Gastroesophageal sphincter (tissue), 4 donors: ENCODE measurements at regions not wholly inside any gene's neighbourhood (a gene's known extent, or its start where the extent isn't known, plus 50 kb on each side); places are given as distances from the start of the nearest gene placed in this dataset.

Experiments used
- ATAC-seq: fragments of 150-250 bp; one replicate; pipeline ENCODE4 v1.9.1; 2016; ENCODE audit warnings: mild to moderate bottlenecking, moderate library complexity
- H3K27ac ChIP-seq, 4 donors: fragments of 200-600 bp; sonication (generic) in 3 of 4; 1 replicate in 3 of 4; 2 replicates in 1 of 4; pipeline ENCODE4 v1.5.1; 2016 to 2019
- H3K27me3 ChIP-seq: fragments of 200-600 bp; sonication (generic); one replicate; pipeline ENCODE4 v1.5.1; 2019
- H3K36me3 ChIP-seq, 2 donors: fragments of 200-600 bp; sonication (generic); one replicate each; pipeline ENCODE4 v1.5.1; 2019; ENCODE audit warnings: control low read depth in 1 of 2
- H3K4me1 ChIP-seq, 3 donors: fragments of 200-600 bp; sonication (generic); 1 replicate in 2 of 3; 2 replicates in 1 of 3; pipeline ENCODE4 v1.5.1; 2016 to 2019; ENCODE audit warnings: control low read depth in 2 of 3
- H3K4me3 ChIP-seq, 2 donors: fragments of 200-600 bp; sonication (generic); one replicate each; pipeline ENCODE4 v1.5.1; 2019; ENCODE audit warnings: mild to moderate bottlenecking in 1 of 2, moderate library complexity in 1 of 2
- H3K9me3 ChIP-seq, 3 donors: fragments of 200-600 bp; sonication (generic); one replicate each; pipeline ENCODE4 v1.5.1; 2017 to 2019; ENCODE audit warnings: control low read depth in 2 of 3
- CTCF ChIP-seq, 4 experiments: fragments of 200-600 bp in 2 of 4; fragments of 450-650 bp in 2 of 4; sonication (generic) in 1 of 4; IDR thresholded peaks; one replicate each; pipeline ENCODE4 v1.5.1; 2017 to 2019; ENCODE audit warnings: antibody characterized with exemption in 4 of 4, mild to moderate bottlenecking in 2 of 4, moderate library complexity in 2 of 4
- EP300 ChIP-seq: sonication (generic); formaldehyde crosslinking; IDR thresholded peaks from one replicate; pipeline ENCODE4 v1.6.1; 2017; ENCODE audit warnings: antibody characterized with exemption, mild to moderate bottlenecking
- POLR2A ChIP-seq, 2 donors: fragments of 450-650 bp; IDR thresholded peaks; one replicate each; pipeline ENCODE4 v1.6.1; 2017; ENCODE audit warnings: antibody characterized with exemption in 2 of 2, mild to moderate bottlenecking in 2 of 2, moderate library complexity in 1 of 2
- POLR2AphosphoS5 ChIP-seq: sonication (generic); formaldehyde crosslinking; IDR thresholded peaks from one replicate; pipeline ENCODE4 v1.6.1; 2017; ENCODE audit warnings: antibody characterized with exemption
- WGBS, 2 donors: methylation state at CpG; one replicate each; pipeline ENCODE4 v1.1.5; 2018; ENCODE audit warnings: low coverage in 1 of 2; 5-methylcytosine and 5-hydroxymethylcytosine counted together

DNA sequence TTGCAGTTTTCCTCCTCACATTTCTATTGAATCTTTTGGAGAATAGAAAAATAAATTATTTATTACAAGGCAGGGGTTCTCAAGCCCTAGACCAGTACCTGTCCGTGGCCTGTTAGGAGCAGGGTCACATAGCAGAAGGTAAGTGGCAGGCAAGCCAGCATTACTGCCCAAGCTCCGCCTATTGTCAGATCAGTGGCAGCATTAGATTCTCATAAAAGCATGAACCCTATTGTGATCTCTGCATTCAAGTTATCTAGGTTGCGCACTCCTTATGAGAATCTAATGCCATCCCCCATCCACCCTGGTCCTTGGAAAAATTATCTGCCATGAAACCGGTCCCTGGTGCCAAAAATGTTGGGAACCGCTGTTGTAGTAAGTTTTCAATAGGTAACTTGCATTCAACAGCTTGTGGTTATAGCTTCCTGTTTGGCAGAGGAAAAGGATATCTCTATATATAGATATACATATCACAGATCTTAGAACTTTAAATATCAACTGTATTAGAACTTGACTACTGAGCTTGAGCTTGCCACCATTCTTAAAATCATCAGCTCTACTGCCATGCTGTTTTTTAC lies 165.1 kb downstream of the AHR start:
- no peaks in the 10 kb centered on the region for H3K4me1 ChIP-seq
- no peak overlapping the region for H3K27ac ChIP-seq
- ATAC-seq, result no peak
- whole genome bisulfite sequencing, 2 donors, result 73 to 93% methylated on average over 5 of the region's 5 CpGs
- H3K27me3 ChIP-seq, result no peaks in the 10 kb centered on the region
- H3K9me3 ChIP-seq, result peaks cover 0 to 10% (median 0%) of the 10 kb centered on the region in 3 donors
- TF ChIP-seq CTCF (IDR thresholded peaks at IDR 0.05) (no peak), EP300 (no peak), POLR2A (IDR thresholded peaks at IDR 0.05) (no peak), POLR2AphosphoS5 (no peak)
- no peak overlapping the region for H3K4me3 ChIP-seq
- H3K36me3 ChIP-seq, result no peaks in the 10 kb centered on the region

DNA sequence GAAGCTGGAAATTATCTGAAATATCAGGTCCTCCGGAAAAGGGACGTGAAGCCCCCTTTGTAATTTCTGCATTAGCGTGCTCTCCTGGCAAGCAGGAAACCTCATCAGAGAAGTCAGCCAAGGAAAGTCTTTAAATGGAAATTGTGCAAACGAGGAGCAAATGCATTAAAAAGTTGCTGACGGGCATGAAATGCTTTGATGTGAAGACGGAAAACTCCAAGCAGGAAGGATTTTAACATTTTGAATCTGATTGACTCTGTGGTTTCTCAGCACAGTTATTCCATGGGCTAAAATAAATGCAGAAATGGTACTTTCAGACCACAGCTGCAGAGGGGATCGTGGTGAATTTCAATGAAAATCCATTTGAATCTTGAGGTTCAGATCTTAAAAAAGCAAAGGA lies 167.8 kb downstream of the AHR start:
- Histone ChIP-seq H3K4me3 (no peak overlapping the region), H3K27me3 (no peaks in the 10 kb centered on the region), H3K9me3 (no peaks in the 10 kb centered on the region), H3K27ac (no peak overlapping the region), H3K36me3 (no peaks in the 10 kb centered on the region), H3K4me1 (no peaks in the 10 kb centered on the region)
- WGBS, 2 donors, result 40 to 80% methylated on average over 3 to 7 of the region's 7 CpGs
- no peak for TF ChIP-seq EP300
- no peak for TF ChIP-seq POLR2A (IDR thresholded peaks at IDR 0.05)
- TF ChIP-seq POLR2AphosphoS5, result no peak
- no peak for ATAC-seq

DNA sequence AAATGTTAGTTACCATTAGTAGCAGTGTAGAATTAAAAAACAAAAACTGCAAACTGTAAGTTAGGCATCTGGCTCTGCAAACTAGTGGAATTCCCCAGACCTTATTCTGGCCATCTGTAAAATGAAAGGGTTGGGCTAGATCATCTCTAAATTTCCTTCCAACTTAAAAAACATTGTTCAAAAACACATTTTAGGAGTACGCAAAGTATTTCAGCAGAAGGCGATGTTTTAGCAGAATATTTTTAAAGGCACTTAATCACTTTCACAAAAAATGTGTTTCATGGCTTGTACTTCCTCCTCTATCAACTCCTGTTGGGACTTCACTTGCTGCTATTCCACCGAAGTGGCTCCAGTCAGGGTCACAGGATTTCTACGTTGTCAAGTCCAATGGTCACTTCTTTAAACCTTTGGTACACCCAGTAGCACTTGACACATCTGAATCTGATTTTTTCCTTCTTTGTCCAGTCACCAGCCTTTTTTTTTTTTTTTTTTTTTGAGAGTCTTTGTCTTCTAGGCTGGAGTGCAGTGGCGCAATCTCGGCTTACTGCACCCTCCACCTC lies 169.0 kb downstream of the AHR start:
- Histone ChIP-seq H3K36me3 (no peaks in the 10 kb centered on the region), H3K27me3 (no peaks in the 10 kb centered on the region), H3K9me3 (no peaks in the 10 kb centered on the region), H3K4me3 (no peak overlapping the region), H3K27ac (no peak overlapping the region), H3K4me1 (no peaks in the 10 kb centered on the region)
- TF ChIP-seq CTCF (IDR thresholded peaks at IDR 0.05), result no peak
- TF ChIP-seq EP300, result no peak
- TF ChIP-seq POLR2AphosphoS5, result no peak
- no peak for TF ChIP-seq POLR2A (IDR thresholded peaks at IDR 0.05)
- no peak for ATAC-seq
- 69 to 75% methylated on average over 4 of the region's 6 CpGs for WGBS, 2 donors

DNA sequence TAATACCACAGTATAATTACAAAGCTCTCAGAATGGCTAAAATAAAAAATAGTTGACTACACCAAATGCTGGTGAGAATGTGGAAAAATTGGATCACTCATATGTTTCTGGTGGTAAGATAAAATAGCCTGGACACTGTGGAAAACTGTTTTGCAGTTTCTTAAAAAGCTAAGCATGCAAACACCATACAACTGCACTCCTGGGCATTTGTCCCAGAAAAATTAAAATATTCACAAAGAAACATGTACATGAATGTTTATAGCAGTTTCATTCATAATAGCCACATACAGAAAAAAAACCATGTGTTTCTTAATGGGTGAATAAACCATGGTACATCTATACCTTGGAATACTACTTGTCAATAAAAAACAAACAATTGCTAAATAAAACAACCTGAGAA lies 172.9 kb downstream of the AHR start:
- H3K4me1 ChIP-seq, result no peaks in the 10 kb centered on the region
- no peak for ATAC-seq

GRCh38 chr7:17472518-17472917 lies 174.1 kb downstream of the AHR start:
- ATAC-seq, result no peak
- Histone ChIP-seq H3K27ac (no peak overlapping the region), H3K36me3 (no peaks in the 10 kb centered on the region), H3K9me3 (no peaks in the 10 kb centered on the region), H3K27me3 (no peaks in the 10 kb centered on the region), H3K4me3 (no peak overlapping the region), H3K4me1 (no peaks in the 10 kb centered on the region)
- WGBS, 2 donors, result 89 to 100% methylated on average over 3 of the region's 3 CpGs
- TF ChIP-seq EP300 (no peak), POLR2AphosphoS5 (no peak), POLR2A (IDR thresholded peaks at IDR 0.05) (no peak), CTCF (IDR thresholded peaks at IDR 0.05) (no peak)

More for the DNA sequence above, 172.9 kb downstream of the AHR start:
- H3K4me3 ChIP-seq, result no peak overlapping the region
- H3K27ac ChIP-seq, result no peak overlapping the region
- no peaks in the 10 kb centered on the region for H3K36me3 ChIP-seq
- H3K27me3 ChIP-seq, result no peaks in the 10 kb centered on the region
- H3K9me3 ChIP-seq, result no peaks in the 10 kb centered on the region
- TF ChIP-seq CTCF (IDR thresholded peaks at IDR 0.05), result no peak
- TF ChIP-seq POLR2AphosphoS5, result no peak
- TF ChIP-seq EP300, result no peak
- TF ChIP-seq POLR2A (IDR thresholded peaks at IDR 0.05), result no peak
